GM12892 (cell line): ENCODE measurements at regions not wholly inside any gene's neighbourhood (a gene's known extent, or its start where the extent isn't known, plus 50 kb on each side); places are given as distances from the start of the nearest gene placed in this dataset.

Experiments
- DNase-seq: peaks from one replicate; pipeline ENCODE4 v3.0.0; 2011; ENCODE audit not compliant: insufficient read length
- FAIRE-seq: peaks from 2 replicates; lab custom pipeline; 2011; peaks lifted over from hg19 to GRCh38; lab: Jason Lieb, UNC
- POLR2A ChIP-seq: IDR thresholded peaks from 2 replicates; pipeline ENCODE4 v1.6.1; 2011; ENCODE audit warnings: low read depth, low read length, control low read depth
- POLR2AphosphoS5 ChIP-seq: IDR thresholded peaks from 2 replicates; pipeline ENCODE4 v1.6.1; 2011; ENCODE audit warnings: low read depth, low read length, control low read depth
- TAF1 ChIP-seq: IDR thresholded peaks from 2 replicates; pipeline ENCODE4 v1.6.1; 2011; ENCODE audit warnings: low read depth, mild to moderate bottlenecking, control low read depth, low read length, borderline replicate concordance

- no peak for FAIRE-seq
- TF ChIP-seq POLR2AphosphoS5 (no peak), TAF1 (no peak), POLR2A (no peak)
- DNase-seq = no peak
Measured at GRCh38 chr3:164927728-164928127, 150.6 kb downstream of the SI start.

GRCh38 chr3:164918905-164919304 is 159.4 kb downstream of the SI start:
- no peak for FAIRE-seq
- DNase-seq = no peak
- TF ChIP-seq POLR2A (no peak), POLR2AphosphoS5 (no peak), TAF1 (no peak)

GRCh38 chr3:164912916-164913315 is 165.4 kb downstream of the SI start:
- DNase-seq = no peak
- no peak for TF ChIP-seq TAF1
- no peak for TF ChIP-seq POLR2AphosphoS5
- no peak for TF ChIP-seq POLR2A
- no peak for FAIRE-seq

- TF ChIP-seq POLR2A = no peak
- no peak for TF ChIP-seq POLR2AphosphoS5
- no peak for TF ChIP-seq TAF1
- no peak for FAIRE-seq
- DNase-seq = no peak
Measured at GRCh38 chr3:164903820-164904451, 174.4 kb downstream of the SI start.

DNA sequence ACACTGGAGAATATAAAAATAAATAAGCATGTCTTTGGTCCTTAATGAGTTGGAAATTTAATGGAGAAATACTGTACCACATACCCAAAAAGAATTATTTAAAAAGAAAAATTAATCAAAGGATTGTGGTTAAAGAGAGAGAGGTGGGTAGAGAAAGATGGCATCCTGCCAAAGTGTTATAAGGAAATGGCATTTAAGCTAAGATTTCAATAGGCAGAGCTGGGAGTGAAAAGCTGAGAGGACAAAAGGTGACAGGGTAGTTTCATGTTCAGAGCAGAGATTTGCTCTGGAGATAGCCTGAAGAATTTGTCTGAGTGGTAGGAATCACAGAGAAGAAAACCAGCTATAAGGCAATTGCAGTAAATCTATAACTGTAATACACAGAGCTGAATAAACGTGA is 181.0 kb downstream of the SI start:
- FAIRE-seq = no peak
- no peak for DNase-seq
- TF ChIP-seq POLR2A (no peak), TAF1 (no peak), POLR2AphosphoS5 (no peak)

DNA sequence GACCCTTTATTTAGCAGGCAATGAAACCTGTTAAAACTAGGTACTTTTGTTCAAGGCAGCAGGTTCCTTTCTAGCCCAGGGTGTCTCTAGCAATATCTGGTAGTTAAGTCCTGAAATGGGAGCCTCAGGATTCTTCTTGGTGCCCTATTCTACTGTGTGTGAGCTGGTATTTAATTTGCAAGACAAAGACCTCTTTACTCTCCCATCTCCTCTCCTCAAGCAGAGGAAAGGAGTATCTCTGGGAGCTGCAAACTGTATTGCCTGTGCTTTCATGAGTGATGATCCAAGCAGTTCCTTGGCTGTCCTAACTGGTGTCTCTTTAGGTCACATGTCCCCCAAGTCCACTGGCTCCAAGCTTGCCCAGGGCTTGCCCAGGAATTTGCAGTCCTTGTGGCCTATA is 188.2 kb downstream of the SI start:
- TF ChIP-seq TAF1 (no peak), POLR2A (no peak), POLR2AphosphoS5 (no peak)
- no peak for FAIRE-seq
- DNase-seq = no peak

GRCh38 chr3:164883171-164883570 is 195.1 kb downstream of the SI start:
- DNase-seq = no peak
- FAIRE-seq = no peak
- TF ChIP-seq POLR2AphosphoS5 = no peak
- TF ChIP-seq POLR2A = no peak
- no peak for TF ChIP-seq TAF1

- FAIRE-seq (no peak), DNase-seq (no peak)
Measured at GRCh38 chr3:164879201-164879600, 199.1 kb downstream of the SI start.

DNA sequence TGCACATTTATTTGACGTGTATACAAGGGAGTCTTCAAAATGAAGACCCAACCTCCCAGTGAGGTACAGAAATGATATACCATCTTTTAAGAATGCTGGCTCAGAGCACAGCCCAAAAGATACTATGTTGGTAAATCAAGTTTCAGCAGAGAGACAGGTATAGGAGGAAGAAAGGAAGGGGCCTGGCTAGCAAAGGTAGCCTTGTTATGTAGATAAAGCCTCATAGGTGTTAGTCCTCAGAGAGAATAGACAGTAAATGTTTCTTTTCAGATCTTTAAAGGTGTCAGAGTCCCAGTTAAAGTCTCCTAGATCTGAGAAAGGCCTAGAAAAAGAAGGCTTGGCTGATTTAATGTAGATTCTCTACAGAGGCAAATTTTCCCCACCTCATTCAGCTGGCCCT is 213.8 kb downstream of the SI start:
- TF ChIP-seq TAF1 = no peak
- no peak for TF ChIP-seq POLR2AphosphoS5
- TF ChIP-seq POLR2A = no peak
- DNase-seq = no peak
- FAIRE-seq = no peak

More at GRCh38 chr3:164879201-164879600, 199.1 kb downstream of the SI start:
- TF ChIP-seq POLR2A (no peak), TAF1 (no peak), POLR2AphosphoS5 (no peak)

GRCh38 chr3:164852866-164853265 is 225.4 kb downstream of the SI start:
- FAIRE-seq (no peak), DNase-seq (no peak)

DNA sequence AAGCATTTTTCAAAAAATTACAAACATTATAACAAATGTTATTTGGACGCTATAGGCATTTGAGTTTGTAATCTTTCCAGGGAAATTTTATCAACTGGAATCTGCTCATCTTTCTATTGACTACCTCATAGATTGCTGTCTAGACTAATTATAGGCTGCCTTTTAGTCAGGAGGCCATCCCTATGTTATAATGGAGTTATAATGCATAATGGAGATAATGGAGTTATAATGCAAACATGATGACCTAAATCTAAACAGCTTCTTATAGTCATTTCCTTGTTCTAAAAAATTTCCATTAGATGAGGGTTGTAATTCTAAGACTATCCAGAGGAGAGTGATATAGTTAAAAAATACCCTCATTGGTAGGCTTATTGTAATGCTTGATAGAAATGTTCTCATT is 226.4 kb downstream of the SI start:
- TF ChIP-seq TAF1 (no peak), POLR2A (no peak), POLR2AphosphoS5 (no peak)
- FAIRE-seq (no peak), DNase-seq (no peak)

More at GRCh38 chr3:164852866-164853265, 225.4 kb downstream of the SI start:
- no peak for TF ChIP-seq POLR2A
- no peak for TF ChIP-seq TAF1
- TF ChIP-seq POLR2AphosphoS5 = no peak

DNA sequence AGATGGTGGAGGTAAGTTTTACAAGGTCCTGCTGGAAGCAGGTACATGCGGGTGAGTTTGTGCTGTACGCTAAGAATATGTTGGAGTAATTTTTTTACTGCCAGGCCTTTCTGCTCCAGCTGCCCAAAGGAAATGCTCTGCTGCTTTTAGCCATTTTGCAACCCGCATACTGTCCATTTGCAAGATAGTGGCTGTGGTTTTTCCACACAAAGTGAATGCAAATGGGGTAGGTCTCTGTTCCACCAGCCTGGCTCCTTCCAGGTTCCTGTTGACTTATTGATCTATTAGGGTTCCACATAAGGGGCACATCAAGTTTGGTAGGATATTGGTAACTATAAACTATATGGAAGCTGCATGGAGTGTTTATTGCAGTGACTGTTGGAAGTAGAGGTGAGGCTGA is 227.1 kb downstream of the SI start:
- no peak for DNase-seq
- FAIRE-seq = no peak
- TF ChIP-seq POLR2A (no peak), POLR2AphosphoS5 (no peak), TAF1 (no peak)

DNA sequence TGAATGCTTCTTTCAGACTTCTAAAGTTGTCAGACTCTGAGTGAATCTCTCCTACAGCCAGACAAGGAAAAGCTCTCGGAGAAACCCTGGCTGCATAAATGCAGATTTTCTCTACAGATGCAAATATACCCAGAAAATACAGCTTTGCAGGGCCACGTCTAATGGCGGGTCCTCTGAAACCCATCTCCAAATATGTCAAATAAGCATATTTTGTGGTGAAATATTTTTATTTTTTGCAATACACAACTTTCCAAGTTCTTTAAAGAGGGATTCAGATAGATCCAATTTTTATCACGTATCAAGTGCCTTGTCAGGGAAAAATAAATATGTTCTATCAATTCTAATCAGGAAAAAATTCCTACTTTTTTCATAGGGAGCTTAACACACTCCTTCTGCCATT is 229.4 kb downstream of the SI start:
- no peak for DNase-seq
- TF ChIP-seq POLR2AphosphoS5 (no peak), POLR2A (no peak), TAF1 (no peak)
- FAIRE-seq = no peak
